DOHH2 (cell line): ENCODE measurements at regions not wholly inside any gene's neighbourhood (a gene's known extent, or its start where the extent isn't known, plus 50 kb on each side); places are given as distances from the start of the nearest gene placed in this dataset.

Experiments
- EZH2phosphoT487 ChIP-seq: fragments of 200-600 bp; sonication (generic); IDR thresholded peaks from 2 replicates; pipeline ENCODE4 v1.6.1; 2017; ENCODE audit warnings: borderline replicate concordance, mild to moderate bottlenecking, antibody characterized with exemption, low read length, moderate library complexity, mixed read lengths
- TF ChIP-seq, protein P1 (sequence below): fragments of 200-600 bp; sonication (generic); IDR thresholded peaks from one replicate; pipeline ENCODE4 v1.5.1; 2014; ENCODE audit warnings: antibody characterized with exemption, mild to moderate bottlenecking, low read depth, low read length; ENCODE audit not compliant: poor library complexity, severe bottlenecking

DNA sequence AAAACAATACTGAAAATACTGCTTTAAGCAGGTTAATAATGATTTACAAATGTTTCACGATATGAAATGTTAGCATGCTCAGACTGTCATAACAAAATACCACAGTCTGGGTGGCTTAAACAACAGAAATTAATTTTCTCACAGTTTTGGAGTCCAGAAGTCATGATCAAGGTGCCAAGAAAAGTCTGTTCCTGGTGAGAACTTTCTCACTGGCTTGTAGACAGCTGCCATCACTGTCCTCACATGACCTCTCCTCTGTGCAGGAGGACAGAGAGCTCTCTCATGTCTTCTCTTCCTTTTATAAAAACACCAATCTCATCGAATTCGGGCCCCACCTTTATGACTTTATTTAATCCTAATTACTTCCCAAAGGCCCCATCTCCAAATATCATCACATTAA is 426.7 kb downstream of the KLHL13 start:
- TF ChIP-seq, protein P1, sequence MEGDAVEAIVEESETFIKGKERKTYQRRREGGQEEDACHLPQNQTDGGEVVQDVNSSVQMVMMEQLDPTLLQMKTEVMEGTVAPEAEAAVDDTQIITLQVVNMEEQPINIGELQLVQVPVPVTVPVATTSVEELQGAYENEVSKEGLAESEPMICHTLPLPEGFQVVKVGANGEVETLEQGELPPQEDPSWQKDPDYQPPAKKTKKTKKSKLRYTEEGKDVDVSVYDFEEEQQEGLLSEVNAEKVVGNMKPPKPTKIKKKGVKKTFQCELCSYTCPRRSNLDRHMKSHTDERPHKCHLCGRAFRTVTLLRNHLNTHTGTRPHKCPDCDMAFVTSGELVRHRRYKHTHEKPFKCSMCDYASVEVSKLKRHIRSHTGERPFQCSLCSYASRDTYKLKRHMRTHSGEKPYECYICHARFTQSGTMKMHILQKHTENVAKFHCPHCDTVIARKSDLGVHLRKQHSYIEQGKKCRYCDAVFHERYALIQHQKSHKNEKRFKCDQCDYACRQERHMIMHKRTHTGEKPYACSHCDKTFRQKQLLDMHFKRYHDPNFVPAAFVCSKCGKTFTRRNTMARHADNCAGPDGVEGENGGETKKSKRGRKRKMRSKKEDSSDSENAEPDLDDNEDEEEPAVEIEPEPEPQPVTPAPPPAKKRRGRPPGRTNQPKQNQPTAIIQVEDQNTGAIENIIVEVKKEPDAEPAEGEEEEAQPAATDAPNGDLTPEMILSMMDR = no peak
- TF ChIP-seq EZH2phosphoT487 = no peak
